LHCN-M2 (cell line): ENCODE measurements at regions not wholly inside any gene's neighbourhood (a gene's known extent, or its start where the extent isn't known, plus 50 kb on each side); places are given as distances from the start of the nearest gene placed in this dataset.
"Not testable (repeated sequence)": the region's sequence is repeated elsewhere in the genome, so short reads cannot be mapped to it uniquely, and the experiment has no call there.

Experiments used
- DNase-seq: peaks from one replicate; pipeline ENCODE4 v3.0.0-alpha.2; 2012; ENCODE audit warnings: low read depth

GRCh38 chr3:81865164-81865563, 103.7 kb upstream of the GBE1 start:
- DNase-seq = not testable (repeated sequence)

GRCh38 chr3:81864272-81864671, 102.8 kb upstream of the GBE1 start:
- DNase-seq = no peak

DNA sequence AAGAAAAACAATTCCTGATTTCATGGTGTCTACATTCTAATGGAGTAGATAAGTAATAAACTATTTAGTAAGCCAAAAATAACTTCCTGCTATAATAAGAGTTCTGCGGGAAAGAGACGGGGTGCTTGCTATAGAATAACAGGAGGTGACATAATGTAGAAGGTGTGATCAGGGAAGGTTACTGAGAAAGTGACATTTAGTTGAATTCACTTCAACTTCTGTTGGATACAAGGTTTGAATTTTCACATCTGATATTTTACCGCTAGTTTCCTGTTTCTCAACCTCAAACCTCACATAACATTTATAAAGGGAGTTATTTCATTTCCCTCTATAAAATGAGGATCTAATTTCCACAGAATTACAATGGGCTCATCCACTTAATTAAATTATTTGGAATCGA, 102.3 kb upstream of the GBE1 start:
- no peak for DNase-seq

DNA sequence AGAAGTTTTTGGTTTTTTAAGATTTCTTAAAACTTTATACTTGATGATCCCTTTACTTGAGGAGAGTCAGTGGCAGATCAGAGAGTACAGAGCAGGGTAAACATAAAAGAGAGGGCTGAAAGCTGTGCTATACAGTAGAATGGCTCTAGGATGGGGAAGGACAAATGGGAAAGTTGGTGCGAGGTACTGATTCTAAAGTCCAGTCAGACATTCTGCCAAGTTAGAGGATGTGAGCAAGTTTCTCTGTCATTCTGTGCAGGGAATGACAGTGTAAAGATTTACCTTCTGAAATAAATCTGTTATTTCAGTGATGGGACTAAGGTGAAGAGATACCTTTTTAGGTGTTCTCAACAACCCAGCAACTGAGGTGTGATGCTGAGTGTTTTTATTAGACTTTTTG, 100.1 kb upstream of the GBE1 start:
- no peak for DNase-seq

DNA sequence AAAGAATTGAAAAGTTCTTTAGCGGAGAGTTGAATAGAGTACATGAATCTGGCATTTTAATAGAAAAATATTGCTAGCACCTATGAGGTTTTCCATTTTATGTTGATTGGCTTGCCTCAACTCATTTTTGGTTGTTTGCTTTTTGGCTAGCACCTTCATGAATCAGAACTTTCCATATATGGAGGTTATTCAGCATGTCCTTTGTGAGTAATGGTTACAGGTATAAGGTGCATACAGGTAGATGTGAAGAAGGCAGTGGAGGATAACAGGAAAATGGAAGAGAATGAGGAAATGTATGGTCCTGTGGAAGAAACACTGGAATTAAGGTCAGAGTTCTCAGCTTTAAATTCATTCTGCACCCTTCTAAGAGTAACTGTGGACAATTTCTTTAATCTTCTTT, 98.1 kb upstream of the GBE1 start:
- DNase-seq = no peak

DNA sequence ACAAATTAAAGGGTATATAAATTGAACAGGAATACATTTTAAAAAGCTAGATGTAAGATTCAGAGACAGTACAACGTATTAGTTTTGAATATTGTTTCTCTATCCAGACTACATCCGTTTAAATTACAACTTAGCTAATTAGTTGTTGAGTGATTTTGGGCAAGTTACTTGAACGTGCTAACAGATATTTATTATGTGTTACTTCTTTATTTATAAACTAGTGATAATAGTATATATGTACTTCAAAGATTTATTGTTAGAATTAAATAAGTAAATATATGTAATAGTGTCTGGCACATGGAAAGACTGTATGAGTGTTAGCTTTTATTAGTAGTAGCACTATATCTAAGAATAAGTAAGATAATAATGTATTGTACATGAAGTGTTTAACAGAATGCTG, 92.0 kb upstream of the GBE1 start:
- DNase-seq = no peak

DNA sequence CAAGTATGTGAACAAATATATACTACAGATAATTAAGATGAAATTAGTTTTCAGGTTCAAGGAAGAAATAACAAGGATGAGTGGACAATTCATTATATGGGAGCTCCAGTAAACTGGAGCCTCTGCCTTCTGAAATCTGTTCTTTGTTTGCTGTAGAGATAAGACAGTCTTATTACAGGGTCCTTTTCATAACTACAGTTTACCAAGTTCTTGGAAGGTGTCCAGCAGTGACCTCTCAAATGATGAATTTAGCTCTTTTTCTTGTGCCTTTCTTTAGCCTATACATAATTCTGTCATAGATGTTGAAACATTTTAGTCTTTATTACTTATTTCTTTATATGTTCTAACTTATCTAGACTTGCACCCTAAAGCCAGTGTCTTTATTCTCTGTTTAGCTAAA, 89.7 kb upstream of the GBE1 start:
- DNase-seq = no peak

DNA sequence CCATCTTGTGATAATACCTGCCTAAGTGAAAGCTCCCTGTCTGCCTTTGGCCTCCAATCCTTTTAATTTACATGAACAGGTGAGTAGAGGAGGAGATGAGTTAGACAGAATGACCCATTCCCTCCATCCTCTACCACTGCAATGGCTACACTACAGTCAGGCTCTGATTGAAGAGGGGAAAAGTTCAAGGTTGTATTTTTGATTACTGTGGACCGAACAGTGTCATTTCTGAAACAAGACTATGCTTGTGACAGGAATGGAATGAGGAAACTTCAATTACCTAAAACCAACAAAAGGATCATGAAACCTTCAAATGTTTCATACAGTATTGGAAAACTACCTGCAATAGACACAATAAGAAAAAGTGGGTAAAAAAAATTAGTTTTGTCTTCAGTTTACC, 85.5 kb upstream of the GBE1 start:
- no peak for DNase-seq

GRCh38 chr3:81841540-81841939, 80.1 kb upstream of the GBE1 start:
- DNase-seq = no peak

DNA sequence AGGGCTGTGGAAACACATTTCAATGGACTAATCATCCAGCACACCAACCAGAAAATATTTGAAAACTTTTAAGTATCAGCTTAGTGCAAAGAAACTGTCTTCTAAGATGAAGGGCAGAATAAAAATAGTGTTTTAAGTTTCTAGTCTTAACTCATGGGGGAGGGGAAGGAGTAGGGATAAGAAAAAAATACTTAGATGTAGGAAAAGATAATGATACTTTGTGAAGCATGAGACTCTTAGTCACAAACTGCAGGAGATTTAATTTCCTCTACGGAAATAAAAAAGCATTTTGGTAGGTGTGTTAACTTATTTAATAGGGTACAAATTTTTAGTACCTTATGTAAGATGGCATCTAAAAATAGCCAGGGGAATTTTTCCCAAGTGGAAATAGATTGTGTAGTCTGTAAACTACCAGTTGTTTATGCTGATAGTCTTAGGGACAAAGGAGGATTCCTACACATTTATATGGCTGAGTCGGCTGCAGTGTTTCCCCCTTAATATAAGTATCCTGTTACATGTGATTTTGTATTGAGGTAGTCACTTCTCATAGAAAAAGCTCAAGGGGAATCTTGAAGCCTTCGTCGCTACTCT, 78.2 kb upstream of the GBE1 start:
- no peak for DNase-seq

DNA sequence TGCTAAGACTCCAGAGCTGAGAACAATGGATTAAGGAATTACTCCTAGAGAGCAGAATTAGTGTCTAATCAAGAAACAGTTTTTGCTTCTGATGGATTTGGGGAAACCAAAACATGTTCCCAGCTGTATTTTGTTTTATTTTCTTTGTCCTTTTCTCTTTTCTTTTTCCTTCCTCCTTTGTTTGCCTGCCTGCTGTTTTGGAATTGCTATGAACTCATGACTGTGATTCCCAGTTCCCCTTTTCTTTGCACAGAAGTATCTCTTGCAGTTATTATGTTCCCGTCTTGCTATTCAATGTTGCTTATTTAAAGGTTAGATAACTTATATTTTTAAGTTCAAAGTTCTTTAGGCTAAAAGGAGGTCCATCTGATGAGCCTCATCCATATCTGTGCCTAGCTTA, 77.0 kb upstream of the GBE1 start:
- DNase-seq = no peak

DNA sequence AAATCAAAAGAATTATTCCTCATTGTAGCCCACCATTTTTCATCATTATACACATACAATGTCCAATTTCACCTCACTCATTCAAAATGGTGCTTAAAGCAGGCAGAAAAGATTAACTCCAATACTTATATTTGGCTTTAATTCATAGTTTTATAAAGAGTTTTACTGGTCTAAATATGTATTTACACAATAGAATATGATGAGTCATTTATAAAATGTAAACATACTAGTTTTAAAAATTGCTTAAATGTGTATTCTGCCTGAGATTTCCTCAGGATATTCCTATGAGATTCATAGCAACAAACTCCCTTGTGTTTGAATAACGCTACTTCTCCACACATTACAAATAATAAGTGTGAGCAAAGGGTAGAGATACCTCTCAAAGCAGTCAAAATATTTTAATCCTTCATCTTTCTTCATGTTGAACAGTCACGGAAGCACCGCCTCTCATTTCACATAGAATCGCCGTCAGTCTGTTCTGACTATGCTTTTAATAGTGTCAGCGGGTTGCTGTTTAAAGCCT, 75.7 kb upstream of the GBE1 start:
- no peak for DNase-seq

GRCh38 chr3:81829937-81830336, 68.5 kb upstream of the GBE1 start:
- DNase-seq = no peak

GRCh38 chr3:81829272-81829671, 67.8 kb upstream of the GBE1 start:
- not testable (repeated sequence) for DNase-seq

DNA sequence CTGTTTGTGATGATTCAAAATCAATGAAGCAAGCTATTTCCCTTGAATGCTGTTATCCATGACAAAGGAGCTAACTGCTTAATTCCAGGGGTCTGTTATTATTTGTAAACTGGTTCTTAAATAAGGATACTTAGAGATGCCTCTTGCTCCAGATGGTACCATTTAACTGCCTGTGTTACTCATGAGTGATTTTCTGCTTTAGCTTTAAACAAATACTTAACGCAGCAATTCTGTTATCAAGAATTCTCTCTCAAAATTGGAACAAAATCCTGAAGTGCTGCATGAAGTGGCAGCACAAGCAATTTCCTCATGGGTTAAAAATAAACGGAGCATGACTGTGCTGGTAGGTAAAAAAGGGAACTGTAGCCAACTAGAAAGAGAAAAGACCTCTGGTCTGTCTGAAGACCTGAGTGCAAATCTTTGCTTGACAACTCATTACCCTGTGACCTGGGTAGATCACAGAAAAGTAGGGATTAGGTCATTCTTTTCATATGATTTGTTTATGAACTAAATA, 62.5 kb upstream of the GBE1 start:
- DNase-seq = no peak

DNA sequence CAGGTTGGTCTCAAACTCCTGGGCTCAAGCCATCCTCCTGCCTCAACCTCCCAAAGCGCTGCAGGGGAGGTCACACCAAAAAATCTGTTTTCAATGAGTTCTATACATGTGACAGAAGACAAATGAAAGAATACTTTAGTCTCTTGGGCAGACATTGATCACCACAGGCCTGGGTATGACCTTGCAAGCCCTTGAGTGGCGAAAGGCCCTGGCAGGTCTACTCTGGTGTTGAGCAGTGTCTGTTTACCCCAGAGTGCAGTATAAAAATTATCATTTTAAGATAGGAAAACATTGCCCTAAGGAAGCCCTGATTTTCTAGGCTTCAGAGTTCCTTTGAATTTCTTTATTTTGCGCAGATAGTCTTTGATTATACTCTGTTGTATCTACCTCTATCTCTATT, 61.6 kb upstream of the GBE1 start:
- DNase-seq = no peak

GRCh38 chr3:81816473-81817250, 55.2 kb upstream of the GBE1 start:
- DNase-seq = peak; percentile 6

GRCh38 chr3:81812098-81812497, 50.7 kb upstream of the GBE1 start:
- not testable (repeated sequence) for DNase-seq
